ENCODE measurements at regions not wholly inside any gene's neighbourhood (a gene's known extent, or its start where the extent isn't known, plus 50 kb on each side); places are given as distances from the start of the nearest gene placed in this dataset.

GRCh38 chr1:184199438-184200085 lies 148.0 kb downstream of the TSEN15 start:
- TF ChIP-seq POLR2AphosphoS5 (IDR thresholded peaks at IDR 0.05) (no peak), POLR2A (IDR thresholded peaks at IDR 0.05) (no peak)

Data from spleen (tissue), 3 donors.